ENCODE measurements at regions not wholly inside any gene's neighbourhood (a gene's known extent, or its start where the extent isn't known, plus 50 kb on each side); places are given as distances from the start of the nearest gene placed in this dataset.

DNA sequence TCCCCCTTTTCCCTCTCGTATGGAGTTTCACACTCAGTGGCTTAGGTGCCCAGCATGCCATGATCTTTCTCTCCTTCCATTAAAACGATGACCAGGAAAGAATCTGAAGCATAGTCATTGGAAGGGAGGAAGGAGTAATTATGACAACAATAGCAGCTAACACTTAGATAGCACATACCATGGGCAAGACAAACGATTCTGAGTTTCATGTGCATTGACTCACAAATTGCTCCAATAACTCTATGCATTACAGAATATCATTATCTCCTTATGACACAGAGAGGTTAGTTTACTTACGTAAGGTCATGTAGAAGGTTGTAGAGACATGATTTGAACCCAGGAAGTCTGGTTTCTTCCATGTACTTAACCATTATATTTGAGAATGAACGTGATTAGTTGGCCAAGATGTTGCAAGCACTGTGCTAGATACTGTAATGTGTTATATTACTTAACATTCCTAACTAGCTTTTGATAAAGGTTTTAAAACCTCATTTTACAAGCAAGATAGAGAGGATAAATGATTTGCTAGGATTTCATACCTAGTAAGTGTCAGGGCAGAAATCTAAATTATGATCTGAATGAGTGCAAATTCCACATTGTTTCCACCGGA, 162.4 kb downstream of the CAND1 start (continued):
- TF ChIP-seq EZH2phosphoT487 (IDR thresholded peaks at IDR 0.05; ENCODE audit: borderline replicate concordance): no peak
- TF ChIP-seq, protein P1, sequence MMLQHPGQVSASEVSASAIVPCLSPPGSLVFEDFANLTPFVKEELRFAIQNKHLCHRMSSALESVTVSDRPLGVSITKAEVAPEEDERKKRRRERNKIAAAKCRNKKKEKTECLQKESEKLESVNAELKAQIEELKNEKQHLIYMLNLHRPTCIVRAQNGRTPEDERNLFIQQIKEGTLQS (IDR thresholded peaks at IDR 0.05): no peak
- no peak for TF ChIP-seq JUND (IDR thresholded peaks at IDR 0.05)
- TF ChIP-seq TCF7L2 (IDR thresholded peaks at IDR 0.05; ENCODE audit: borderline replicate concordance, extremely low read depth, insufficient read depth, insufficient read length): no peak
- no peak for TF ChIP-seq ZFX (IDR thresholded peaks at IDR 0.05)
- no peak for TF ChIP-seq EGR1 (IDR thresholded peaks at IDR 0.05; ENCODE audit: low read depth)
- TF ChIP-seq CBX3 (IDR thresholded peaks at IDR 0.05; ENCODE audit: low read depth): no peak

DNA sequence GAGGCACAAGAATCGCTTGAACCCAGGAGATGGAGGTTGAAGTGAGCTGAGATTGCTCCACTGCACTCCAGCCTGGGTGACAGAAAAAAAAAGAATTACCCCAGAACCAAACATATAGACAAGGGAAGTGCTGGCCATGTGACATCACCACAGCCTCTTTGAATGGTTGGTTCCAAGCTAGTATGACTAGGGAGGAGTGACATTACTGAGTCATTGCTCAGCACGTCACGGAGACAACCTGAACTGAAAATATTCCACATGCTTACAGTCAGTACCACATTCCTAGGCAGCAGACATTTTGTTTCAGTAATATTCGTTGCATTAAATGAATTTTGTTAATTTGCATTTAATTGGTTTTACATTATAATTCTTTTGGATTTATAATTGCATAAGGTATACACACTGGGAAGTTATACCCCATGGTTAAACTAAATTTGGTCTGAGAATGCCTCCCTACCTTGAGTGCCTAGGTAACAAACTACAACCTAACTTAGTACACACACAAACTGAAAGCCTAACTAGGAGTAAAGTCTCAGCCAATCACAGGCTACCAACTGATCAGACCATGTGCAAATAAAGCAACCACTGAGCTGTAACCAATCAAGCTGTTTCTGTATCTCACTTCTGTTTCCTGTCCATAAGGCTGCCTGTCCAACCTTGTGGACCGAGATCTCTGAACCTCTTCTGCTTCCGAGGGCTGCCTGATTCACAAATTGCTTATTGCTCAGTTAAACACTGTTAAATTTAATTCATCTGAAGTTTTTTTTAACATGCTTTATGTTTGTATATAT, 164.4 kb downstream of the CAND1 start:
- no peak overlapping the region for H2AFZ ChIP-seq (ENCODE audit: low read depth, low read length, poor library complexity, severe bottlenecking)
- no TSS peak for BruUV-seq (replicated peaks)
- peaks cover 0 to 5% of the 10 kb centered on the region in 2 experiments; a peak in 1 of 4 replicates for H3K4me1 ChIP-seq (ENCODE audit: control insufficient read depth in 1 of 2, insufficient read depth in 2 of 2, low read length in 2 of 2)
- TF ChIP-seq YY1 (IDR thresholded peaks at IDR 0.05; ENCODE audit: extremely low read depth, insufficient replicate concordance, low read depth, low read length) (no peak), SP1 (IDR thresholded peaks at IDR 0.05; ENCODE audit: low read depth) (no peak)
- intact Hi-C loops (cut with micrococcal nuclease): no loop called here
- H3K9ac ChIP-seq (ENCODE audit: low read length): no peak overlapping the region
- H3K9me3 ChIP-seq (ENCODE audit: control insufficient read depth in 1 of 2, insufficient read depth in 1 of 2, low read depth in 1 of 2, low read length in 2 of 2): no peaks in the 10 kb centered on the region
- H3K27me3 ChIP-seq (ENCODE audit: insufficient read depth, low read length): no peaks in the 10 kb centered on the region
- no peaks in the 10 kb centered on the region for H4K20me1 ChIP-seq (ENCODE audit: insufficient read depth)
- no peaks in the 10 kb centered on the region for H3K79me2 ChIP-seq (ENCODE audit: insufficient read depth, low read length)
- no peaks in the 10 kb centered on the region for H3K36me3 ChIP-seq (ENCODE audit: control insufficient read depth in 1 of 2, insufficient read depth in 2 of 2, low read length in 2 of 2)
- no peak for DNase-seq (ENCODE audit: low read depth, low spot score)
- H3K27ac ChIP-seq (ENCODE audit: low read depth, low read length): no peak overlapping the region
- no peak overlapping the region; the same call in 1 of the 2 replicates for H3K4me2 ChIP-seq (ENCODE audit: low read length)
- ChIA-PET CTCF (no interaction called here), POLR2A (no interaction called here), RAD21 (ENCODE audit: low non-redundant PET in 1 of 2, low total read pairs in 2 of 2, uncharacterized antibody in 2 of 2, unreplicated experiment in 2 of 2) (no interaction called here)
- H3K9me2 ChIP-seq (ENCODE audit: insufficient read depth): no peaks in the 10 kb centered on the region
- ATAC-seq: peak; percentile 32; the same call in 1 of the 2 replicates
- H3K4me3 ChIP-seq (replicated peaks in 1 of 2; ENCODE audit: low read depth in 1 of 2, low read length in 2 of 2): no peak overlapping the region
